ENCODE measurements at regions not wholly inside any gene's neighbourhood (a gene's known extent, or its start where the extent isn't known, plus 50 kb on each side); places are given as distances from the start of the nearest gene placed in this dataset.

GRCh38 chr3:59192473-59192872 lies 142.6 kb upstream of the CFAP20DC start:
- no peak for TF ChIP-seq CTCF (IDR thresholded peaks at IDR 0.05)
- TF ChIP-seq POLR2AphosphoS5 (IDR thresholded peaks at IDR 0.05) = no peak
